Fibroblast of mammary gland (primary cell): ENCODE measurements at regions not wholly inside any gene's neighbourhood (a gene's known extent, or its start where the extent isn't known, plus 50 kb on each side); places are given as distances from the start of the nearest gene placed in this dataset.

Source experiments
- DNase-seq: peaks from one replicate; pipeline ENCODE4 v3.0.0-alpha.2; 2010; ENCODE audit warnings: low read depth
- H3K4me3 ChIP-seq: 2 replicates; pipeline ENCODE4 v1.5.1; 2011; ENCODE audit warnings: low read depth, mild to moderate bottlenecking, low read length, moderate library complexity; ENCODE audit not compliant: control insufficient read depth
- TF ChIP-seq, protein P1 (sequence below): conservative IDR thresholded peaks from 2 replicates; pipeline ENCODE4 v1.5.1; 2011; ENCODE audit warnings: low read depth, low read length, inconsistent platforms; ENCODE audit not compliant: control insufficient read depth, insufficient read depth

DNA sequence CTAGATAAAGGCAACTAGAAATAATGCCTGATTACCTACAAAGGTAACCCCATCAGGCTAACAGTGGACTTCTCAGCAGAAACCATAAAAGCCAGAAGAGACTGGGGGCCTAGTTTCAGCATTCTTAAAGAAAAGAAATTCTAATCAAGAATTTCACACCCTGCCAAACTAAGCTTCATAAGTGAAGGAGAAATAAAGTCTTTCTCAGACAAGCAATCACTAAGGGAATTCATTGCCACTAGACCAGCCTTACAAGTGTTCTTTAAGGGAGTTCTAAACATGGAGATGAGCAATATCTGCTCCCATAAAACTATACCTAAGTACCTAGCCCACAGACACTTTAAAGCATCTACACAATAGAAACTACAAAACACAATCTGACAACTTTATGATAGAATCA, 823.5 kb downstream of the PCDH17 start:
- no peak overlapping the region for H3K4me3 ChIP-seq
- TF ChIP-seq, protein P1, sequence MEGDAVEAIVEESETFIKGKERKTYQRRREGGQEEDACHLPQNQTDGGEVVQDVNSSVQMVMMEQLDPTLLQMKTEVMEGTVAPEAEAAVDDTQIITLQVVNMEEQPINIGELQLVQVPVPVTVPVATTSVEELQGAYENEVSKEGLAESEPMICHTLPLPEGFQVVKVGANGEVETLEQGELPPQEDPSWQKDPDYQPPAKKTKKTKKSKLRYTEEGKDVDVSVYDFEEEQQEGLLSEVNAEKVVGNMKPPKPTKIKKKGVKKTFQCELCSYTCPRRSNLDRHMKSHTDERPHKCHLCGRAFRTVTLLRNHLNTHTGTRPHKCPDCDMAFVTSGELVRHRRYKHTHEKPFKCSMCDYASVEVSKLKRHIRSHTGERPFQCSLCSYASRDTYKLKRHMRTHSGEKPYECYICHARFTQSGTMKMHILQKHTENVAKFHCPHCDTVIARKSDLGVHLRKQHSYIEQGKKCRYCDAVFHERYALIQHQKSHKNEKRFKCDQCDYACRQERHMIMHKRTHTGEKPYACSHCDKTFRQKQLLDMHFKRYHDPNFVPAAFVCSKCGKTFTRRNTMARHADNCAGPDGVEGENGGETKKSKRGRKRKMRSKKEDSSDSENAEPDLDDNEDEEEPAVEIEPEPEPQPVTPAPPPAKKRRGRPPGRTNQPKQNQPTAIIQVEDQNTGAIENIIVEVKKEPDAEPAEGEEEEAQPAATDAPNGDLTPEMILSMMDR, result no peak
- DNase-seq, result no peak

DNA sequence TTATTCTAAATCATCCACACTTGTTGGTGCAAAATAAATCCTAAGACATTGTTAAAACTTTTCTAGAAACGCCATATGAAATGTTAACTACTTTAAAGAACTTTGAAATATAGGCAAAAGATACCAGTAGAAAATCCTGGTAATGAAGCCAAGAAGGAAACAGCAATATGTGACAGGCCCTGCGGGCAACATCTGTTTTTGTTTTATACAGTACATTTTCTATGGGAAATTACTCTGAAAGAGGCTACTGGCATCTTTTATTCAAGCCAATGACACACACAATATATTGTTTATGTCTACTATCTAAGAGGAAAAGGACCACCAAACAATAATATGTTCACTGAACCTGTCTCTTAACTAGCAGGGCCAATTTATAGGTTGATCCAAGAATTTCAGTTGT, 829.7 kb downstream of the PCDH17 start:
- TF ChIP-seq, protein P1, result no peak
- H3K4me3 ChIP-seq, result no peak overlapping the region
- no peak for DNase-seq

DNA sequence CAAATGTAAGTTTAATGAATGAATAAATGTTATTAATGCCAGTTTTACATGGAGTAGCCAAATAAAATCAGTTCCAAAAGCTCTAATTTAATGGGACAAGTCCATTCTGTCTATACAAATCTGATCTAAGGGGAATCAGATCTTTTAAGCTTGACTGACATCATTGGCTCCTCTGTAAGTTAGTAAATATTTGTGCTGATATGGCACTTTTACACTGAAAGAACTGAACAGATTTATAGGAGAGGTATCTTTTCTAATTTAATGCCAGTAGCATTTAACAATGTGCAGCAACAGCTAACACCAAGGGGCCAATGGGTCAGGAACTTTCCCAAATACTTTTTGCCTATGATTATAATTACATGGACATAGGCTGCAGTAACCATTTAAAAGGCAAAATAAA, 832.3 kb downstream of the PCDH17 start:
- TF ChIP-seq, protein P1, result no peak
- H3K4me3 ChIP-seq, result no peak overlapping the region
- no peak for DNase-seq

DNA sequence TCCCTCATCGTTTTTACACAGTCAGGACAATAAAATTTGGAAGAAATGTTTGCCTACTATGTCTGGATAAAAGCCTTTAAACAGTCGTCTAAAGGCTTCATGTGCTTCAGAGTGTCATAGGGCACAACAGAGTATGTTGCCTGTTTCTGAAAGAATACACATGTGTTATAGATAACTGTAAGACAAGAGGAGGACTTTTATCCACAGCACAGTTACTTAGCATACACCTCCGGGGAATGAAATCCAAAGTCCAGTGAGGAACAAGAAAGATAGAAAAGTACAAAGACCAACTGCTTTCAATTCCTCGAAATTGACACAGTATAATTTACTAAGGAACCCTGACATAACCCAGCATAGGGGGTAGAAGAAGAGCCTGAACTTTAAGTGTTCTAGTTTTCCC, 835.6 kb downstream of the PCDH17 start:
- TF ChIP-seq, protein P1, result no peak
- no peak for DNase-seq
- H3K4me3 ChIP-seq, result no peak overlapping the region

DNA sequence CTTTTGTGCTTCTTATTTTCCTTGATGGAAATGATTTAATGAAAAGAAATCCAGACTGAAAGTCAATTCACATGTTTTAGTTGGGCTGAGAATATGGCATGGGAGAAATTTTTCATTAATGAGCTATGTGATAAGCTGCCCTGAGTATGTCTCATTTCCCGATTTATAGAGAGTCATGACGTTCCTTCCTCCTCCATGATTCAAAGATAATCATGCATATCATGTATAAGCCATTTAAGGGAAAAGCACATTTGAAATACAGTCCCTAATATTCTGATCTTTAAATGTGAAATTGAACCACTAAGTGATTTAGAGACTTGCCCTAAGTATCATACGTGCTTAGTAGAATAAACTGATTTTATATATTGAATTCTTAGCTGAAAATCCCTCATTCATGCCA, 840.9 kb downstream of the PCDH17 start:
- no peak overlapping the region for H3K4me3 ChIP-seq
- DNase-seq, result no peak
- TF ChIP-seq, protein P1, result no peak

DNA sequence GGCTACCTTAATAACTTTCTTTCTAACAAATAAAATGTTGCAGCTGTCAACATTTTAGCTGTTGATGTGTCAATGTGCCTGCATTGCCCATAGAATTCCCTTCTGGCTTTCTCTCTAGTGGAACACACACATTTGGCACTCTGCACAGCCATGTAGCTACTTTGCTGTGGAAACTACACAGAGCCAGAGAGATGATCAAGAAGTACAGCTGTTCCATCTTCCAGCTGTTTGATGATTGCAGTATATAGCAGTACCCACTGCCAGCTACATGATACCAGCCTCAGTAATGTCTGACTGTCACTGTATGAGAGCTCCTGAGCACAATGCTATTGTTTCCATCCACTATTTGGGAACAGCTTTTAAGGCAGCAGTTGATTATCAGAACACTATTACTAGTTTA, 843.0 kb downstream of the PCDH17 start:
- DNase-seq, result no peak
- H3K4me3 ChIP-seq, result no peak overlapping the region
- TF ChIP-seq, protein P1, result no peak

DNA sequence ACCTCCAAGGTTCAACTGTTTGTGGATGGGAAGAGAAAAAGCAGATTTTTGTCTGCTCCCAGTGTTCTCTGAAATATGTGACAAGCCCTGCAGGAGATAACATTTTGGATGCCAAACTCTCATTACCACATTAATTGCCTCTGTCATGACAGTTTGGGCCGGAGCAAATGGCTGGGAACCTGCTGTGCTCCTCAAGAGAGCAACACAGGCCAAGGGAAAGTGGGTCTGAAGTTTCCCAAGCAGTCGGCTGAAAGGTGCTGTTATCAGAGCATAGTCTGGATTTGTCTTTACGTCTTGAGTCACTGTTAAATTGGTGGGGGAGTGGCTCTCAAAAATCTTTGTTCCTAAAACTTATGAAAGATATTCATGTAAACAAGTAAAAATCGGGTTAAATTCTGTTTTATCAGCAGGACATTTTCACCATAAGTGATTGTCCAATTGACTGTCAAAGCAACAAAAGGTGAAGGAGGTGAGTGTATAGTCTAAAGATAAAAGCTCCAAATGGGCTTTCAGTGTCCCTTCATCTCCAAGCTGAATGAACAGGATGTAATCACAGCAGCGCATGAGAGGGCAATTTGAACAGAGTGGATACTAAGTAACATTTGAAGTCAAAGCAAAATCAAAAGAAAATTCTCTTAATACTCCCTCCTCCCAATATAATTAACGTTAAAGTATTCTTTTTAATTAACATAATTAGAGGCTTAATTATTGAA, 844.8 kb downstream of the PCDH17 start:
- H3K4me3 ChIP-seq, result no peak overlapping the region
- TF ChIP-seq, protein P1, result no peak

More for the DNA sequence above, 844.8 kb downstream of the PCDH17 start:
- DNase-seq, result no peak
